HG03558 (cell line): ENCODE measurements at regions not wholly inside any gene's neighbourhood (a gene's known extent, or its start where the extent isn't known, plus 50 kb on each side); places are given as distances from the start of the nearest gene placed in this dataset.

Experiments
- ATAC-seq: cut with Tn5 transposase; IDR thresholded peaks from one replicate; pipeline ENCODE4 v1.9.1; 2021; ENCODE audit warnings: moderate number of reproducible peaks; ENCODE audit not compliant: unreplicated experiment; ENCODE audit errors: extremely low read depth

DNA sequence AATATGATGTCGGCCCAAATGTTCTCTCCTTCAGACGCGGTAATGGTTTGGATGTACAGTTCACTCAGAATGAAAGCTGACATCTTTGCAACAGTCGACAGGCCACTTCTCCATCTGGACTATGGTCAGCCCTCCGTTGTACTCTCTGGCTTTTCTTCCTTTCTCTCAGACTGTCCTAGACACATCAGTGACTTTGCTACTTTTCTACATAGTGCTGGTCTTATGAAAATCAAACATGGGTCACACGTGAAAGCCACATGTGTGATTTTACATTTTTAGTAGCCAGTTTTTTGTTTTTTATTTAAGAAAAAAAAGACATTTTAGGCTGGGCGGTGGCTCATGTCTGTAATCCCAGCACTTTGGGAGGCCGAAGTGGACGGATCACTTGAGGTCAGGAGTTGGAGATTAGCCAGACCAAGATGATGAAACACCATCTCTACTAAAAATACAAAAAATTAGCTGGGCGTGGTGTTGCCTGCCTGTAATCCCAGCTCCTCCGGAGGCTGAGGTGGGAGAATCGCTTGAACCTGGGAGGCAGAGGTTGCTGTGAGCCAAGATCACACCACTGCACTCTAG is 644.1 kb downstream of the KCNJ2 start:
- ATAC-seq: no peak

DNA sequence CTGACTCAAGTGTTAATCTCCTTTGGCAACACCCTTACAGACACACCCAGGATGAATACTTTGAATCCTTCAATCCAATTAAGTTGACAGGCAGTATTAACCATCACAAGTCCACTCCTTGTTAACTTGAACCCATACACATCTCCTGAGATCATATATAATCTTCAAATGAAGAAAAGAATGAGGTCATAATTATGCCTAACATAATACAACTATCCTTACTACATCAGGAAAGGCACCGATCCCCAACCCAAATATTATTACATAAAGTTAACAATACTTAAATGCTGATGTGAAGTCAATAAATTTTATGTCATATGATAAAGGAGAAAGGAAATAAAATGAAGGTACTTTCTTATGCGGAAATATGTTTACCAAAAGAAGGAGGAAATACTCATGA is 649.9 kb downstream of the KCNJ2 start:
- no peak for ATAC-seq

DNA sequence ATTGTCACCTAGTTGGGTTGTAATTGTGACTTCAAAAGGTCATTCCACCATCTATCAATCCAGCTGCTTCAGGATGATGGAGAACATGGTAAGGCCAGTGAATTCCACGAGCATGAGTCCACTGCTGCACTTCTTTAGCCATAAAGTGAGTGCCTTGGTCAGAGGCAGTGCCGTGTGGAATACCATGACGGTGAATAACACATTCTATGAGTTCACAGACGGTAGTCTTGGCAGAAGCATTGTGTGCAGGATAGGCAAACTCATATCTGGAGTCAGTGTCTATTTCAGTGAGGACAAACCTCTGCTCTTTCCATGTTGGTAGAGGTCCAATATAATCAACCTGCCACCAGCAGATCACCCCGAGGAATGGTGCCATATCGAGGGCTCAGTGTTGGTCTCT is 650.9 kb downstream of the KCNJ2 start:
- ATAC-seq: no peak

DNA sequence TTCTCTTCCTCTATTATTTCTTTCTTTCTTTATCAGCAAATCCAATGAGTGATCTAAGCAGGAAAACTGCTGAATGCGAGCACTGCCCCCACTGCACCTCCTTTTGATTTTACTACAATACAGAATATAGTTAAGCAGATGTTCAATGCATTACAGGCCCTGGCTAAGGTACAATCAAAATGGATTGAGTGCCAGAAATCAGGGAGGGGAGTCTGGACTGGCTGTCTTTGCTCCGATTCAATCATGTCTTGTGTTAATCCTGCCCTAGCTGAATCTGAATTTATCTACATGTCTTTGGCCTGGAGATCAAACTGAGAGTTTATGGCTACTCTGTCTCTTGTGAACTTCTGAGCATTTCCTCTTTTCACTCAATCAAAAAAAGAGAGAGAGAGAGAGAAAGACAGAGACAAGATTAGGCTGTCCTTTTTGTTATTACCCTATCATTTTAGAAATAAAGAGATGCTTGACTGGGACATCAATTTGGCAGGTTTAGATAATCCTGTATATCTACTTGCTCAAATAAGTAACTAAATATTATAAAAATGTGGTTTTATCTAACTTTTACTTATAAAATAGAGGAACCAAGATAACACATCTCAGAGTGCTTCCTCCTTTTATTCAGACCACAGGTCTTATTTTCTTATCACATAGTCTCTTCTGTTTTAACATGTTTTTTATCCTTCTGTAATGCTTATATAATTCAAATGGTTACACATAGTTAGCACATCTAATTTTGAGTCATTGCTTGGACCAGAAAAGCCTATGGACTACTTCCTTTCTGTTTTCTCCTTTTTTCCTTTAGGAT is 656.2 kb downstream of the KCNJ2 start:
- ATAC-seq: no peak

DNA sequence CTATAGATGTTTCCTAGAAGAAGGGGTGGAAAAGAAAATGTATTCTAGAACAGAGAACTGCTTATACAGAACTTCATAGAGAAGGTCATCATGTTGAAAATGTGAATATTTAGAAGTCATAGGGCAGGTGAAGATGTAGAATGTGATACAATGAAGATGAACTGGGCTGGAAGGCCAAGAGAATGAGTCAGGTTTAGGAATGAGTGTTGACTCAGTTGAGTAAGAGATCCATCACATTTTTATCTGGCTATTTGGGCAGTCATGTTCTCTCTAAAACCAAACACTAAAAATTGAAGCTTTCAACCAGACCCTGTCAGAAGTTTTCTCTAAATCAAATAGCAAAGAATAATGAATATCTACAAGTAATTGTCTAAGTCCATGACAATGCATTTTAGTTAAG is 660.5 kb downstream of the KCNJ2 start:
- ATAC-seq: no peak

DNA sequence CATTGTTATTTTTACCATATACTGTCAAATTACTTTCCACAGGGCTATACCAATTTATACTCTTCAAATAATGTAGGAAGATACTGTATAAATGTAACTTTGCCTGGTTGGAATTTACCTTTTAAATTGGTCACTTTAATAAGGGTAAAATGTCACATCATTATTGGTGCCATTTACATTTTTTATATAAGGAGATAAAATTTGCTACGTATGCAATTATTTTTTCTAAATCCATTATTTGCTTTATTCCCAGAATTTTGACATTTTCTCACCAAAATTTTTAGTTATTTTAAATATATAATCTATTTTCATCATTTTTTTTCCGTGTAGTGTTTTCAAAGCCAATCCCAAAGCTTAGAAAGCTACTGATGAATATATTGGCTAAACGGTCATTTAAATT is 664.7 kb downstream of the KCNJ2 start:
- no peak for ATAC-seq

DNA sequence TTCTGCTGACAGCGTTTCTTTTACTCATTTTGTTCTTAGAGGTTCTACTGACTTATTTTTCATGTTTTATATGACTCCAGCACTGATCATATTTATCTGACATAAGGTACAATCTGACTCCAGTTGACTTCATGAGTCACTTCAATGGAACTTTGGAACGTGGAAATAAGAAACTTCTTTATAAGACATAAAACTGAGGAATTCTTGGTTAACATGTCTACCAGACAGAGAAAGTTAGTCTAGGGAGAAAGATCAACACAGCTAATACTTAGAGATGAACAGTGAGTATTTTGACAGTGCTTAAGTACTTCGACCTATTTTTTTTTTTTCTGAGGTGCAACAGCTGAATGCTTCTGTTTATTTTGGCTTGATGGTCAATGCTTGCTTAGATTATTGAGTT is 679.5 kb downstream of the KCNJ2 start:
- no peak for ATAC-seq

DNA sequence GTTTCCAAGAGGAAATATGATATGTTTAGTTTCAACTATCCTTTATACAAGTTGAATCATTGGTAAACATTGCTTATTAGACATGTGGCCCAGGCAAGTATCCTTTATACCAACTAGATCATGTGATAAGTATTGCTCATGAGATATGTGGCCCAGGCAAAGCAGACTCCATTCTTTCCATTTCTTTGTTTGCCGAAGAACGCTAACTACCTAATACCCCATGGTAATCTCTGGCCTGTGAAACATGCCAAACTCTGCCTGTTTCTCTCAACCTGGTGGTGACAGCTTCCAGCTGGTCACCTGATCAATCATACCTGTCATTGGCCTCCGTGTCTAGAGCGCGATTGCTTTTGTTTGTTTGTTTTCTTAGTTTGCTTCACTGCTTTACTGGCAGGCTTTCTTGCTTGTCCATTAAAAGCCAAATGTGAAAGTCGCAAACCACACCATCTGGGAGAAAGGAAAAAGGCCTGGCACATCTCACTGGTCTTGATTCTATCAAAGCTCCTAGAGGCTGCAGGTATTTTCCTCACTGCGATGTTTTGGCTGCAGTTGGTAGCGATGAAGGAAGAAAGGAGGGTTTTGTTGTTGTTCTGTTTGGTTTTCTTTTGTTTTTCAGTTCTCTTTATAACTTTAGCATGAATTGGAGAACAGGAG is 686.2 kb downstream of the KCNJ2 start:
- ATAC-seq: no peak

DNA sequence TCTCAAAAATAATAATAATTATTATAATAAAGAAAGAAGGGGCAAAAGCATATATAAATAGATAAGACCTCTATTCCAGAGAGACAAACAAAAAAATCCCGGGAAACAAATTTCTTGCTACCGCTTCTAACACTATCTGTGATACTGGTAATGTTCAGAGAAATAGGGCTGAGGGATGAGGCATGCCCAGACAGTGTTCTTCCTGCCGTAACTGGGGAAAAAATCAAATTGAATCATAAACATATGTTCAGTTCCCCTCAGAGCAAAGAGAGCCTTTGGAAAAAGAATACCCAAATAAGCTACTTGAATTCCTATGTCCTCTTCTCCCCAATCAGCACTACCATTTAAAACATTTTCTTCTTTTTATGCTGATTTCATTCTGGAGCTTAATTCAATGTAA is 688.0 kb downstream of the KCNJ2 start:
- ATAC-seq: no peak

DNA sequence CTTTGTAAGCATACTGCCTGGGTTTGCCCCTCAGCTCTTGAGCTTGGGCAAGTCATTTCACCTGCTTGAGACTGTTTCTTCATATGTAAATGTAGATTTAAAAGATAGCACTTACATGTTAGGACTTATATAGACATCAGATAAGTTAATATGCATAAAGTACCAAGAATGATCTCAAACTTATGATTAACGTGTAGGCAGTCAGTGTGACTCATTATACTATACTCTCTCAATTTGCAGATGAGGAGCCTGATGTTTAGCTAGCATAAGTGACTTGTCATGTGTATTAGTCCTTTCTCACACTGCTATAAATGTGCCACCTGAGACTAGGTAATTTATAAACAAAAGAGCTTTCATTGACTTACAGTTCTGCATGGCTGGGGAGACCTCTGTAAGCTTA is 690.5 kb downstream of the KCNJ2 start:
- no peak for ATAC-seq

DNA sequence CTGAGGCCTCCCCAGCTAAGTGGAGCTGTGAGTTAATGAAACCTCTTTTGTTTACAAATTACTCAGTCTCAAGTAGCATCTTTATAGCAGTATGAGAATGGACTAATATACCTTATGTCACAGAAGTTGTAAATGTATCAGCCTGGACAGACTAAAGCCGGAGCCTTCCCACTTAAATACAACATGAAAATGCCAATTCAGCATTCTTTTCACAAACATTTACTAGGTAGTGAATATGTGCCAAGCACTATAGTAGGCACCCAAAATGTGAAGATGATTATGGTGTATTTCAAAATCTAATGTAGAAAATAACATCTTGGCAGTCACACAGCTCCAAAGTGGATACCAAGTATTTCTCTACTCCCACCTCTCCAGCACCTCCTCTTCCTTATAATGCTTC is 693.0 kb downstream of the KCNJ2 start:
- no peak for ATAC-seq

DNA sequence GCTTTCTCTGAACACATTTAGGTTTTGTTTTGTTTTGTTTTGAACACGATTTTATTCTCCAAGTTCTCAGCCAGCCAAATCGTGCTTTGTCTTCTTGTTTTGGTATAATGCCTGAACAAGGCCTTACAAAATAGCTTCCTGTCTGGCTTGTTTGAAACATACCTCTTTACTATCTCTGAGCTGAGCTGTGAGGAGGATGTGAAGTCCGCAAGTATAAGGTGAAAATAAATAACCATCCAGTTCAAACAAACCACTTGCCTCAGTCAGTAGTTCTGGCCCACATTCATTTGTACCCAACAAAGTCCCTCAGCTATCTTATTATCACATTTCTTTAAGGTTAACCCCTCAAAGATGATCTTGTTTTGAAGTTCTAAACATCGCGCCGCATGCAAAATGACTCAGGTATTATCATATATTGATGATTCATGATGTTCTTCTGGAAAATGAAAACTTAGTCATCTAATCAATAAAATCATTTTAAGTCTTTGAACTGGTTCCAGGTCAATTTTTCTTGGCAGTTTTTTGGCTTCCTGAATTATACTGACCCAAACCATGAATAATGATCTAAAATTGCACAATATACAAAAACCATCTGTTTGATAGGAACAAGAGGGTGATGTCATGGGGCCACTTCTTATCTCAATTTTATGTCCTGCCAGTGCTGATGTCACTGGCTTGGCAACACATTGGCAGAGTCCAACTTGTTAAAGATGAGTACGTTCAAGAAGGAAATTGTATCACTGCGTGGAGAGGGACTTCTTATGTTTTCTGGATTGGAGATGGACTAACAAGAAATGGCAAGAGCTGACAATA is 694.3 kb downstream of the KCNJ2 start:
- no peak for ATAC-seq

DNA sequence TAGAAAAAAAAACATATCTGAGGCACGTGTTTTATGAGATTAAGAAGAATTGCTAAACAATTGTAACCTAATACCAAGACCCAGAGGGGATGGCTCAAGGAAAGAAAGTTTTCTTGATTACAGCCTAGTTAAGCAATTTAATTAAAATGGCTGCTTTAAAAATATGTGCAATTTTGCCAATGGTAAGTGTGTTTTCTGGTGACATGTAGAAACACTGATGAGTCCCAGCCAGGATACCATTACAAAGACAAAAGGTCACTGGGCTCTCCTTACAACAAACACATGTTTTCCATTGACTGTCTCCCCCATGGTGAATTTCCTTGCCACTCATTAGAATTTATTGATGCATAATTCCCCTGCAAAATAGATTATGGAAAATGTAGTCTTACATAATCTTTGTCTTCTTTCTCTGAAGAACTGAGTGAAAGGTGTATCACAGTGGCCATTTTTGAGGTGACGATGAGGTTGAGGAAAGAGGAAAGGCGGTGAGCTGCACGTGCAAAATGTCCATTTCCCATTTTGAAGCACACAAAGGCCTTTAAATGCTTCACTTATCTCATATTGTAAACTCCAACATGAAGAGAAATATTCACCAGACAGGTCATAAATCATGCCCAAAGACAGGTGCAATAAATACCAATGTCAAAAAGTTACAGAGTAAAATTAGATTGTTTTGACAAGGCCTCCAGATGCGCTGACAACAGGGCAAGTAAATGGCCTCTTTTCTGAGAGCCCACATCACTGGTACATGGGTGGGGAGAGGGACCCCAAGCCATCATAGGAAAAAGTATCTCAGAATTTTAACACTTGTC is 696.9 kb downstream of the KCNJ2 start:
- ATAC-seq: no peak

DNA sequence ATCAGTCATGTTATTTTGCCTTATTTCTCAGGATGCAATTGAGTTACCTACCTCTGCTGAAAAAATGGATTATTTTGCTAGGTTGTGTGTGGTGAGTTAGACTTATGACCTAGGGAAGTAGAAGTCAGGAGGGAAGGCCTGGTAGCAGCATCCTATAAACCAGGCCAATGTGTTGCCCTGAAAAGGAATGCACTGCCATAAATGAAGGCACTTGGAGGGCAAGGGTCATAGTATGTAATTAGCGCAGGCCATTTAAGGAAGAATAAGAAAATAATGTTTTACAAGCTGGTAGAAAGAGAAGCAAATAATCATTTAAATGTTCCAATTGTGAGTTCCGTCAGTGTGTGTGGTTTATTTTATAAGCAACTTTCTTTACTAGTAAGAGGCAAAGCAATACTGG is 698.8 kb downstream of the KCNJ2 start:
- no peak for ATAC-seq

DNA sequence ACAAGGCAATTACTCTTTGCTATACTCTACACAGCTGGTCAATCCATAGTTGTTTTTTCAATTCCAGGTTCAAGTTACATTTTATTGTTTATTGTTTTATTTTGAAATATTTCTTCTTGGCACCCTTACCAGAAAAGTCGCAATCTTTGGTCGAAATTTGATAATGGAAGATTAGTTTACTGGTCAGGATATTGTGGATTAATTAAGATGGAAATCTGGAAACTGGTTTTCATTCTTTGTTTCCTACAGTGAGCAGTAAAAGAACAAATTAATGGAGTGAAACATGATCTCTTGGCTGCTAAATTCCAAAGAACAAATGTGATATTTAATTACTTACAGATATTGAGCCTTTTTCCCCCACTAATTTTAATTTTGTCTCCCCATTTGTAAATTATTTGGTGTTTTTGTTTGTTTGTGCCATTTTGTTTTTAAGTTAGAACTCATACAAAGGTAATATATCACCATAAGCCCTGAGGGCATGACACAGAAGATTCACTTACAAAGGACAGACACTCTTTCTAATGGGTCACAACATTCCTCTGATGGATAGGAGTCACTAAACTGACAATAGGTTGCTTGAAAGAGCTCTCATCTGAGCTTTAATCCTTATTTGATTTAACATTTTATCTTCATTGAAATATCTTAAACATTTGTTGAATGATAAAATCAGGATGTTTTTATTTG is 700.2 kb downstream of the KCNJ2 start:
- no peak for ATAC-seq

DNA sequence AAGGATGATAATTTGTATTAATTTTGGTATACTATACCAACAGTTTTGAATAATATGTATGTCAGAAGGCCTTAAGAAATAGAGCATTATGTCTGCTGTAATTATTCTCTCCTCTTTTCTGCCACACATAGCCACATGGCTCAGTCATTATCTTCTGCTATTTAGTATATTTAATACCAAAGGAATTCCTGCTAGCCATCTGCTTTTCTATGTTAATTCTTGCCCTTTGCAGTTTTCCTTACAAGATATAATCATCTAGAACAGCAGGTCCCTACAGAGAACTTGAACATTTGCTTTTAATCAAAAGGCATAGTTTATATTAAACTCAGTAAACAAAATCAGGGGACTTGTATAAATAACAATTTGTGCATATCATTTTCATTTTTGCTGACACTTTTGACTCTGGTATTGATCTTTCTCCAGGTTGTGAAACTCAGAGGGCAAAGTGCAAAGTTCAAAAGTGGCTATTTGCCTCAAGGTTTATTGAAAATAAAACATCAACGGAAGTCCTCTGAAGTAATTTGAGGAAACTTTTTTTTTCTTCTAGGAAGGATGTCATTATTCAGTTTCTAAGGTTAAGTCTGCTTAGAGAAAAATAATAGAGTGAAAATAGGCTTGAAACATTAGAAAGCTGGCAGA is 702.0 kb downstream of the KCNJ2 start:
- ATAC-seq: no peak

DNA sequence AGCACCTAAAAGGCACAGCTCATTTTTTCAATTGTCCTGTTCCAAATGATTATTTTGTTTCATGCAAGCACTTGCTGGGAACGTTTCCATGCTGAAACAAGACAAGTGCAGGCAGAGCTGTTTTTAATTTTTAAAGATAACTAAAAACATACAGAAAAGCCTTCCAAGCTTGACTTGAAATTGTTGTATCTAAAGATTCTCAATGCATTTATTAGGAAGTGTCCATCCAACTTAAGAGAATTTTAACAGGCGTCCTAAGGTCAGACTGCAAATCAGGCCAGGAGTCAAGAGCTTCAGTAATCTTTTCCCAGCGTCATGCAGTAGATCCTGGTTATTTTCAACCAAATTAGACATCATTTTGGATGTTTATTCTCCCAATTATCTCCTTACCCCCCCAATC is 702.8 kb downstream of the KCNJ2 start:
- ATAC-seq: no peak

DNA sequence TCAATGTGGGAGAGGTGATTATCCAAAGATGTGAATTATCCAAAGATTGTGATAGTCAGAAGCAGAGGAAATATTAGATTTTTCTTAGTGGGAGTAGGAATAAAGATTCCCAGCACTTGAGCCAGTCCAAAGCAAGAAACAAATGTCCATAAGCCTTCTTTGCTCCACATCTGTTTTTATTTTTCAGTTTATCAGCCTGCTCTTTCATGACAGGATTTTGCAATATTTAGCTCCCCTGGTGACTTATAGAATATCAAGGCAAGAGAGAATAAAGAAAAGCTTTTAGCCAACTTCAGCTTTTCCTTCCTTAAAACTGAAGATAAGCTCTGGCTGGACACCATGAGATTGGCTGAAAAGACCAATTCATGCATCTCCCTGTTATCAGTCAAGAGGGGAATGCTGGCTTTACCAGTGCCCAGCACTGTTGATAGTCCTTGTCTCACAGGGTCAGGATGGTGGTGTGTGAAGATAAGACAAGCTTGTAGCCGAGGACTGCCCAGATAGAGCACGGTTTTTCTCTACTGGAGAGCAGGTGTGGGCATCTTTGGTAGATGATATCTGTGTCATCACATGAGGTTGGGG is 706.5 kb downstream of the KCNJ2 start:
- ATAC-seq: no peak

DNA sequence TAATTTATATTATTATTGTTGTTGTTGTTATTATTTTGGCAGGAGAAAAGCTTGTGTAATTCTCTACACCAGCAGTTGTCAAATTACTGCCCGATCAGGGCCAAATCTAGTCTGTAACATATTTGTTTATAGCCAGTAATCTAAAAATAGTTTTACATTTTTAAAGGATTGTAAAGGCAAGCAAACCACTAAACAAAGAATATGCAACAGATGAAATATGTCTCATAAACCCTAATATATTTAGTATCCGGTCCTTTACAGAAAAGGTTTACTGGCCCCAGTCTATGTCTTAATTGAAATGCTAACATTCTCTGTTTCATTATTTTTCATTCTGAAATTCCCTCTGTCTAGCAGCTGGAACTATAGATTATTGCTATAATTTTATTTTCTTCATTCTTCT is 709.5 kb downstream of the KCNJ2 start:
- ATAC-seq: no peak
